Thyroid gland (tissue), 4 donors: ENCODE measurements at regions not wholly inside any gene's neighbourhood (a gene's known extent, or its start where the extent isn't known, plus 50 kb on each side); places are given as distances from the start of the nearest gene placed in this dataset.

Experiments
- DNase-seq, 2 donors: peaks; one replicate each; pipeline ENCODE4 v3.0.0-alpha.2; 2019
- H3K27ac ChIP-seq, 3 donors: fragments of 200-600 bp; sonication (generic); 1 replicate in 2 of 3; 2 replicates in 1 of 3; pipeline ENCODE4 v1.5.1; 2016 to 2019; ENCODE audit warnings: mild to moderate bottlenecking in 1 of 3, moderate library complexity in 1 of 3
- H3K27me3 ChIP-seq: fragments of 200-600 bp; sonication (generic); one replicate; pipeline ENCODE4 v1.5.1; 2019
- H3K36me3 ChIP-seq, 2 donors: fragments of 200-600 bp; sonication (generic); one replicate each; pipeline ENCODE4 v1.5.1; 2016 to 2019
- H3K4me1 ChIP-seq, 2 donors: fragments of 200-600 bp; sonication (generic); one replicate each; pipeline ENCODE4 v1.5.1; 2017 to 2019
- H3K4me3 ChIP-seq, 3 donors: fragments of 200-600 bp; sonication (generic); replicated peaks in 1 of 3; 1 replicate in 2 of 3; 2 replicates in 1 of 3; pipeline ENCODE4 v1.5.1; 2016; ENCODE audit warnings: mild to moderate bottlenecking in 1 of 3
- H3K9me3 ChIP-seq: fragments of 200-600 bp; sonication (generic); one replicate; pipeline ENCODE4 v1.5.1; 2017
- POLR2A ChIP-seq, 2 donors: fragments of 450-650 bp; IDR thresholded peaks; one replicate each; pipeline ENCODE4 v1.6.1; 2017; ENCODE audit warnings: antibody characterized with exemption in 2 of 2, mild to moderate bottlenecking in 2 of 2, moderate library complexity in 1 of 2
- WGBS, 2 donors: methylation state at CpG; one replicate each; pipeline ENCODE4 v1.1.5; 2017; 5-methylcytosine and 5-hydroxymethylcytosine counted together
- intact Hi-C: fragments of 100-400 bp; cut with DNase I; formaldehyde crosslinking; loops from one replicate; pipeline ENCODE4 v1.15.1; 2023
- TF ChIP-seq, protein P1 (sequence below), 6 experiments: fragments of 200-600 bp in 3 of 6; fragments of 450-650 bp in 3 of 6; sonication (generic) in 3 of 6; IDR thresholded peaks; one replicate each; pipeline ENCODE4 v1.5.1; 2016 to 2019; ENCODE audit warnings: antibody characterized with exemption in 6 of 6, mild to moderate bottlenecking in 2 of 6, inconsistent platforms in 1 of 6, moderate library complexity in 1 of 6

DNA sequence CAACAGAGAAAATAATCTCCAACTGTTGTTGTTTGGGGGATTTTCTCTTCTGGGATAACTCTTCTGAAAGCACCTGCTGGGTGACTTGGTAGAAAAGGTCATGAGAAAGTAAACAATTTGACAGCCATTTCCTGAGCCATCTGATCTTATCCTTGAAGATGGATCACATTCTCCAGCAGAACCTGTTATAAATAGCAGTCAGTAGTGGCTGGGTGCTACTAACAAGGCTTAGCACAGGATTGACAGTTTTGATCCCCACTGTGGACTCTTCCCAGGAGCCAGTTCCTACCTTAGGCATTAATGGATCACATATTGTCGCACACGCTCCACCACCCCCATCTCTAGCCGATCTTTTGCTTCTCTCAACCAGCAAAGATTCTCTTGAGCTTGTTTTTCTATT, 220.2 kb downstream of the PLK2 start:
- Histone ChIP-seq H3K27ac (no peak overlapping the region), H3K4me3 (no peak overlapping the region), H3K27me3 (no peaks in the 10 kb centered on the region), H3K4me1 (no peaks in the 10 kb centered on the region), H3K9me3 (no peaks in the 10 kb centered on the region), H3K36me3 (no peaks in the 10 kb centered on the region)
- DNase-seq = no peak
- intact Hi-C loops = no loop called here
- WGBS, 2 donors = 59 to 68% methylated on average over 3 of the region's 3 CpGs
- TF ChIP-seq, protein P1, sequence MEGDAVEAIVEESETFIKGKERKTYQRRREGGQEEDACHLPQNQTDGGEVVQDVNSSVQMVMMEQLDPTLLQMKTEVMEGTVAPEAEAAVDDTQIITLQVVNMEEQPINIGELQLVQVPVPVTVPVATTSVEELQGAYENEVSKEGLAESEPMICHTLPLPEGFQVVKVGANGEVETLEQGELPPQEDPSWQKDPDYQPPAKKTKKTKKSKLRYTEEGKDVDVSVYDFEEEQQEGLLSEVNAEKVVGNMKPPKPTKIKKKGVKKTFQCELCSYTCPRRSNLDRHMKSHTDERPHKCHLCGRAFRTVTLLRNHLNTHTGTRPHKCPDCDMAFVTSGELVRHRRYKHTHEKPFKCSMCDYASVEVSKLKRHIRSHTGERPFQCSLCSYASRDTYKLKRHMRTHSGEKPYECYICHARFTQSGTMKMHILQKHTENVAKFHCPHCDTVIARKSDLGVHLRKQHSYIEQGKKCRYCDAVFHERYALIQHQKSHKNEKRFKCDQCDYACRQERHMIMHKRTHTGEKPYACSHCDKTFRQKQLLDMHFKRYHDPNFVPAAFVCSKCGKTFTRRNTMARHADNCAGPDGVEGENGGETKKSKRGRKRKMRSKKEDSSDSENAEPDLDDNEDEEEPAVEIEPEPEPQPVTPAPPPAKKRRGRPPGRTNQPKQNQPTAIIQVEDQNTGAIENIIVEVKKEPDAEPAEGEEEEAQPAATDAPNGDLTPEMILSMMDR (IDR thresholded peaks at IDR 0.05) = no peak
- no peak for TF ChIP-seq POLR2A (IDR thresholded peaks at IDR 0.05)

DNA sequence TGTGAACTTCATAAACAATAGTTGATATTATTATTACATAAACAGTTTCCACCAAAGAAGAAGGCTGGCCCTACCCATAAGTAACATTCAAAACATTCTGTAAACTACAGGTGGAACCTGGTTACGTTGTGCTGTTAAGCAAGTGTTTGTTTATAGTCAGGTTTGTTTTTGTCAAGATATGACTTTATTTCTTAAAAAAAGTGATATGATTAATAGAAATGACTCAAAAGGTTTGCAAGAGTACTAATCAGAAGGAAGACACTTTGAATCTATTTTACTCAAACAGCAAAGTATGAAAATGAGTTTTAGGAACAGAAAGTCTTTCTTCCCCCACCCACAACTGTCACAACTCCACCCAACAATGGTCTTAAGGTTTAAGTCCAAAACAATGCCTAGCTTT, 220.8 kb downstream of the PLK2 start:
- 84 to 88% methylated on average over 1 of the region's 1 CpG for WGBS, 2 donors
- no peaks in the 10 kb centered on the region for H3K4me1 ChIP-seq
- TF ChIP-seq POLR2A (IDR thresholded peaks at IDR 0.05) = no peak
- TF ChIP-seq, protein P1 (IDR thresholded peaks at IDR 0.05) = no peak

DNA sequence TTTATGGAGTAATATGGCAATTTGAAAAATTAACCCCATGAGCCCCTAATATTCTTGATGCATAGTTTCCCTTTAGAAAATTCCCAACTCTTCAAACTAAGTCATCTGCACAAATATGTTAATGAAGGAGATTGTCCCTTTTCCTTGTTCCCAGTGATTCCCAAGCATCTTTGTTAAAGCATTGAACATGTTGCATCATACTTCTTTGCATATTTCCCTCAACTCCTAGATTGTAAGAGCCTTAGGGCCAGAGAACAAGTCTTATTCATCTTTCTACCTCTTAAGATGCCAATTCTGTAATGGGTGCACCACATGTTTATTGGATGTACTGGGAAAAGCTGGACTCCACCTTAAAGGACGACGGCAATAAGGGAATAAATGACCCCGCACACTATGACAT, 223.4 kb downstream of the PLK2 start:
- DNase-seq = no peak
- Histone ChIP-seq H3K4me1 (no peaks in the 10 kb centered on the region), H3K27me3 (no peaks in the 10 kb centered on the region), H3K4me3 (no peak overlapping the region), H3K36me3 (no peaks in the 10 kb centered on the region), H3K9me3 (no peaks in the 10 kb centered on the region), H3K27ac (no peak overlapping the region)
- intact Hi-C loops = no loop called here
- WGBS, 2 donors = 97% methylated on average over 3 of the region's 3 CpGs
- TF ChIP-seq, protein P1 (IDR thresholded peaks at IDR 0.05) = no peak
- no peak for TF ChIP-seq POLR2A (IDR thresholded peaks at IDR 0.05)

More for the DNA sequence above, 220.8 kb downstream of the PLK2 start:
- H3K4me3 ChIP-seq = no peak overlapping the region
- no peaks in the 10 kb centered on the region for H3K36me3 ChIP-seq
- DNase-seq = no peak
- H3K27ac ChIP-seq = no peak overlapping the region
- H3K9me3 ChIP-seq = no peaks in the 10 kb centered on the region
- no peaks in the 10 kb centered on the region for H3K27me3 ChIP-seq
- intact Hi-C loops = no loop called here

DNA sequence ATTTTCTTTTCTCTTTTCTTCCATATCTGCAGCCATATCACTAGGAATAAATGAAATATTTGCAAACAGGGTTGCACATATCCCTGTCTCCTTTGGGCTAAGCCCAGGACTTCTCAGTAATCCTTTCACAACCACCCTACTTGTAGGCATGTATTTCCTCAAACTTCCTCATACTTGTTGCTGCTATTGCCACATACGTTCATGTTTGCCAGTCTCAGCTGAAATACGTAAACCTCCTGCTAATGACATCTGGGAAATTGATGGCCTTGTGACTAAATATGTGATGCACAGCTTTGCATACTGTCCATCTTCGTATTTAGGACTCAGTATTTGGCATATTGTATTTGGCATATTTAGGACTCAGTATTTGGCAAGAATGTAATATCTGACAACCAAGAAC, 224.6 kb downstream of the PLK2 start:
- Histone ChIP-seq H3K27me3 (no peaks in the 10 kb centered on the region), H3K4me3 (no peak overlapping the region), H3K9me3 (no peaks in the 10 kb centered on the region), H3K27ac (no peak overlapping the region), H3K4me1 (no peaks in the 10 kb centered on the region), H3K36me3 (no peaks in the 10 kb centered on the region)
- intact Hi-C loops = no loop called here
- WGBS, 2 donors = 44 to 61% methylated on average over 3 of the region's 3 CpGs
- no peak for DNase-seq
- TF ChIP-seq POLR2A (IDR thresholded peaks at IDR 0.05) = no peak
- TF ChIP-seq, protein P1 (IDR thresholded peaks at IDR 0.05) = no peak

DNA sequence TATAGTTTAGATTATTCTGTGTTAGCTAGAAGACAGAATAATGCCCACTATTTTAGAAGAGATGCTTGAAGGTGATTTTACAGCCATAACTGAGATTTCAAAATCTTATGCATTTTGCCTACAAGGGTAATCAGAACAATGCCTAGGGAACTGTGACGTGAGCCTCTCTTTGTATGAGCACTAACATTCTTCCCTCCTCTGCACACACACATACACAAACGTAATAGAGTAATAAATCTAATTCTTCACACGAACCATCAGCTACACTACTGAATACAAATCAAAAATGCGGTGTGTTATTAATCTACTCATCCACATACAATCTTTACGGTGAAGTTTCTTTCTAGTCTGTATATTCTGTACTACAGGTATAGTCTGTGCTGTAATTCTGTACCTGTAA, 227.8 kb downstream of the PLK2 start:
- no peaks in the 10 kb centered on the region for H3K9me3 ChIP-seq
- WGBS, 2 donors = 91 to 96% methylated on average over 5 of the region's 5 CpGs

More for the DNA sequence above, 227.8 kb downstream of the PLK2 start:
- no peaks in the 10 kb centered on the region for H3K4me1 ChIP-seq
- intact Hi-C loops = no loop called here
- H3K36me3 ChIP-seq = no peaks in the 10 kb centered on the region
- no peak overlapping the region for H3K4me3 ChIP-seq
- no peak overlapping the region for H3K27ac ChIP-seq
- no peak for TF ChIP-seq POLR2A (IDR thresholded peaks at IDR 0.05)
- TF ChIP-seq, protein P1 (IDR thresholded peaks at IDR 0.05) = no peak
- H3K27me3 ChIP-seq = no peaks in the 10 kb centered on the region
- DNase-seq = no peak
